ENCODE measurements at regions not wholly inside any gene's neighbourhood (a gene's known extent, or its start where the extent isn't known, plus 50 kb on each side); places are given as distances from the start of the nearest gene placed in this dataset.
"Not testable (repeated sequence)": the region's sequence is repeated elsewhere in the genome, so short reads cannot be mapped to it uniquely, and the experiment has no call there.

DNA sequence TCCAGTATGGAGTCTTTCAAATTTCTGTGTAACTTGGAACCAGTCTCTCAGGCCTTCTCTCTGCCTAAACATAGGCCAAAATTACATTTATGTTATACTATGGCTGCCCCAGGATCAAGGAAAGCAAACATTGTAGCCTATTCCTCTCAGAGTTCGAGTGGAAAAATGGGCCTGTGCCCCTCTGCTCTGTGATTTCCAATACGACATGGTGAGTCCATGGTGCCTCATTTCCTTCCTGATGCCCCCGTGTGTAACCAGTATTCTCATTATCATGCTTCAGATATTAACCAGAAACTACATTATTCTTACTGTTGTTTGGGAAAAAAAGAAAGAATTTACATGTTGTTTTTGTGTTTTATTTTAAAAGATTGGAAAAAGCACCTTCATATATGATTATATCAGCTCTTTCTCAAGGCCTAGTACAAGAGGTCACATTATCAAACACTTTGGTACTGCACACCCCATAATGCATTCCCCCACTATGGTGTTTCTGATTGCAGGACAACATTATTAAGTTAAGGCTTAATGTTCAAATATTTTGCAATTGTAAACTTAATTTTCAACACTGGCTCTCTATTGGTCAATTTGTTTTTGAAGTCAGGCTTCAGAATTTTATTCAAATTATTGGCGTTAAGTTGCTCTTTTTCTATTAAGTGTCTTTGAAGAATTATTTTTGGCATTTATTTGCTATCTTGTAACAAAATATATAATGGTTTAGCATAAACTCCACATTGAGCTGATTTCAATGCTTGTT is 151.8 kb upstream of the SLC27A6 start:
- no peak for DNase-seq

- no peak for DNase-seq
Measured at GRCh38 chr5:128815201-128815600, 150.1 kb upstream of the SLC27A6 start.

DNA sequence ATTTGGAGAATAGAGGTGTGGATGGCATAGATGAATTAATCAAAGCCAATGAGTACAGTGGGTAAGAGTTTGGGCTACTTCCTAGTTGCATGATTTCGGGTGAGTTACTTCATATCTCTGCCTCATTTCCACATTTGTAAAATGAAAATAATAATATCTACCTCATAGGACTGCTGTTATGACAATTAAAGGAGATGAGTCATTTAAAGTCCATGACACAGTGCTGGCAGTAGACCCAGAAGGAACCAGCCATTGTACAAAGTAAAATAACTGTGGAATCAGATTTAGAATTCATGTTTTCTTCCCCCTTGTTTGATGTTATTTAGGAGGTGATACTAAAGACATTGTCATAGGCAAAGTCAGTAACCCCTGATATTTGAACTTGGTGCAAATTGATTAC is 139.5 kb upstream of the SLC27A6 start:
- DNase-seq = no peak

- DNase-seq = no peak
Measured at GRCh38 chr5:128826275-128826674, 139.0 kb upstream of the SLC27A6 start.

DNA sequence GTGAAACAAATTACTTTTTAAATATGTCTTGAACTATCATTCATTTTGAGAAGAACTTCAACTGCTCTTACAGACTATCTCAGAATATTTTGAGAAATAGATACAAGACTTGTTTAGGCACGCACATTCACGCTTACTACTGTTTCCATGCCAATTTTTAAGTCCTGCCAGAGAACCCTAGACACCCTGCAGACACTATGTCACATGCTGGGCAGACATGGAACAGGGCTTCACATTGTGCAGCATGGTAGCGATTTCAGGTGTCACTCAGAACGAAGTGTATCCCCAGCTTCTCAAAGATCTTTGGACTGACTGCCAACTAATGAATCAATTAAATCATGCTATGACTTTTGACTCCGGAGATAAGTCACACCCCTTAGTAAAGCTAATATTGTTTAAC is 128.7 kb upstream of the SLC27A6 start:
- DNase-seq = no peak

- DNase-seq = no peak
Measured at GRCh38 chr5:128838623-128839022, 126.7 kb upstream of the SLC27A6 start.

GRCh38 chr5:128842241-128842640 is 123.0 kb upstream of the SLC27A6 start:
- DNase-seq = no peak

DNA sequence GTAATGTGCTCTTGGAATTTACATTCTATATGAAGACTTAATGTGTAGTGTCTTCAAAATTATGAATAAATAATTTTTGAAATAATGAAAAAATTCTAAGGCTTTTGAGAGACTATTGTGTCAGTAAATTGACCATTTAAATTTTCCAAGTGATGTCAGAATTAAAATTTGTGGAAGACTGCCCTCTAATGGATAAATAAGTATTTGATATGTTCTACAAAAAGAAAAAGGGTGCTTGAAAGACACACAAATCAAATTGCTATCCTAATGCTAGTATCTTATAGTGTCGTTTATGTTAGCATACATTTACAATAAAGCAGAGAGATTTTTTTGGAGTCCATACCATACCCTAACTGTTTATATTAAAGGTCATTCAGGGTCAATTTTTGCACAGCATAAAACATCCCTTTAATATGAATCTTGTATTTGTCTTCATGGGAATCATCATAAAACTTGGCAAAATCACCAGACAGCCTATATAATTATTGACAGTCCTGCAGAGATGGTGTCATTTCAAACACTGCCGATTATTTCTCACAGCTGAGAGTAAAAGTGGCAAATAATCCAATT is 120.8 kb upstream of the SLC27A6 start:
- DNase-seq = peak in 1 of 2 donors; percentile 4

GRCh38 chr5:128850049-128850448 is 115.2 kb upstream of the SLC27A6 start:
- no peak for DNase-seq

- no peak for DNase-seq
Measured at GRCh38 chr5:128854931-128855330, 110.4 kb upstream of the SLC27A6 start.

DNA sequence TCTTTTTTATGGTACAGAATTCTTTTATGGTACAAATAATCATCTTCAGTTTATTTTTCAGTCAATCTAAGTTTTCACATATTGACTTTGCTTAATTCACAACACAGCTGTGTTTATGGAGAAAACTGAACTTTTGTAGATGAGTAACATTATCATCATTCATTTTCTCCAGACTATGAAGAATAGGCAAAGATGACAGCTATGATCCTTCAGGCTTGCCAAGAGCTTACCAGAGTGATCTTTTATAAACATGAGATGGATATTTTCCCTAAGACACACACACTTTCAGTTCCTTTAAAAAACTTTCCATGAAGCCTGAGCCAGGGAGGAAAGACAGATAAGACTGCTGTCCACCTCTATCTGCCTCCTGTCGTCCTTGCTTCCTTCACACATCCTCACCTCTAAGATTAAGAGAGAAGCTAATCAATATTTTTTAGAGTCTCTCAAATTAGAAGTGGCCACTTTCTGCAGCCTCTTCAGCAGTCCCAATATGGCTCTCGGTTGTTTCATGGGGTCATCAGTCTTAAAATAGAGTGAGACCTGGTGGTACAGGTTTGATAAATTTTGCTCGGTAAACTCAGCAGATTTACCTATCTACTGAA is 108.1 kb upstream of the SLC27A6 start:
- DNase-seq = no peak

GRCh38 chr5:128858995-128859394 is 106.3 kb upstream of the SLC27A6 start:
- no peak for DNase-seq

- not testable (repeated sequence) for DNase-seq
Measured at GRCh38 chr5:128861155-128861554, 104.1 kb upstream of the SLC27A6 start.

GRCh38 chr5:128869970-128870369 is 95.3 kb upstream of the SLC27A6 start:
- no peak for DNase-seq

GRCh38 chr5:128870373-128870772 is 94.9 kb upstream of the SLC27A6 start:
- no peak for DNase-seq

- no peak for DNase-seq
Measured at GRCh38 chr5:128870923-128871322, 94.4 kb upstream of the SLC27A6 start.

GRCh38 chr5:128876569-128877382 is 88.5 kb upstream of the SLC27A6 start:
- DNase-seq = no peak

DNA sequence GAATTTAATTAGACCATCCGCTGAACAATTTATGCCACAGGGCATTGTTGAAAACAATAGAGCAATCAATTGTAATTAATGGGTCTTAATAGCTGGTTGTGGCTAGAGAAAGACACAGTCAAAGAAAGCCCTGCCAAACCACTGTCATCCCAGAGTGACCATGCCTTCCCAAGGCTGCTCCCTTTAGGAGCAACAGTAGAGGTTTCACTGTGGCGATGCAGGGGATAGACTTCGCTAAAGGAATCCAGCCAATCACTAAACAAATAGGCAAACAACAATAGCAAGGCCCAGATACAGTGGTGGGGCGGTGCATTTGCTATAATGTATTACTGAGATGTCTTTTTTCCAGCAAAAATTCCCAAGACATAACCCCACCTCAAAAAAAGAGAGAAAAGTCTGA is 87.8 kb upstream of the SLC27A6 start:
- DNase-seq = no peak

- no peak for DNase-seq
Measured at GRCh38 chr5:128881502-128882018, 83.7 kb upstream of the SLC27A6 start.

- no peak for DNase-seq
Measured at GRCh38 chr5:128885649-128886255, 79.5 kb upstream of the SLC27A6 start.

DNA sequence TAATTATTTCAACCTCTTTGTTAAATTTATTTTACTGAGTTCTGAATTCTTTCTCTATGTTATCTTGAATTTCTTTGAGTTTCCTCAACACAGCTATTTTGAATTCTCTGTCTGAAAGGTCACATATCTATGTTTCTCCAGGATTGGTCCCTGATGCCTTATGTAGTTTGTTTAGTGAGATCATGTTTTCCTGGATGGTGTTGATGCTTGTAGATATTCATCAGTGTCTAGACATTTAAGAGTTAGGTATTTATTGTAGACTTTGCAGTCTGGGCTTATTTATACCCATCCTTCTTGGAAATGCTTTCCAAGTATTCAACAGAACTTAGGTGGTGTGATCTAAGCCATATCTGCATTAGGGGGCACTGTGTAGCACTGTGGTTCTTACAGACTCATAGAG is 70.2 kb upstream of the SLC27A6 start:
- DNase-seq = no peak

GRCh38 chr5:128896675-128897074 is 68.6 kb upstream of the SLC27A6 start:
- DNase-seq = no peak

GRCh38 chr5:128903550-128903949 is 61.7 kb upstream of the SLC27A6 start:
- DNase-seq = no peak
